Pancreas (tissue), 10 donors: ENCODE measurements at regions not wholly inside any gene's neighbourhood (a gene's known extent, or its start where the extent isn't known, plus 50 kb on each side); places are given as distances from the start of the nearest gene placed in this dataset.

ENCODE experiments used
- ATAC-seq, 4 donors: fragments of 200-7000 bp; cut with Tn5 transposase; one replicate each; pipeline versions ENCODE4 v1.8.0 to v1.9.1; 2020; ENCODE audit warnings: mild to moderate bottlenecking in 4 of 4, moderate library complexity in 4 of 4
- DNase-seq, 6 donors: peaks; one replicate each; pipeline ENCODE4 v3.0.0-alpha.2; 2020
- FAIRE-seq: peaks from 2 replicates; lab custom pipeline; 2012; peaks lifted over from hg19 to GRCh38; lab: Jason Lieb, UNC
- H3K27ac ChIP-seq, 4 donors: fragments of 200-600 bp; sonication (generic); 1 replicate in 3 of 4; 2 replicates in 1 of 4; pipeline versions ENCODE4 v1.5.0 to v1.8.0; 2020
- H3K27me3 ChIP-seq, 4 donors: fragments of 200-600 bp; one replicate each; pipeline ENCODE4 v1.8.0; 2021
- H3K36me3 ChIP-seq, 3 donors: fragments of 200-600 bp; sonication (generic) in 1 of 3; one replicate each; pipeline versions ENCODE4 v1.5.0 to v1.8.0; 2020 to 2021
- H3K4me1 ChIP-seq, 3 donors: fragments of 200-600 bp; one replicate each; pipeline ENCODE4 v1.8.0; 2021
- H3K4me3 ChIP-seq, 4 donors: fragments of 200-600 bp; sonication (generic) in 2 of 4; one replicate each; pipeline versions ENCODE4 v1.5.0 to v1.8.0; 2020 to 2021
- H3K9me3 ChIP-seq, 4 donors: fragments of 200-600 bp; one replicate each; pipeline ENCODE4 v1.8.0; 2021
- CTCF ChIP-seq, 4 donors: fragments of 200-600 bp; sonication (generic) in 3 of 4; IDR thresholded peaks; one replicate each; pipeline versions ENCODE4 v1.5.0 to v1.8.0; 2021; ENCODE audit warnings: antibody characterized with exemption in 4 of 4
- WGBS, 2 donors: extraction: QIAGEN DNeasy Blood & Tissue Kit; methylation state at CpG; one replicate each; pipeline ENCODE4 v1.1.7; 2013; 5-methylcytosine and 5-hydroxymethylcytosine counted together
- intact Hi-C, 3 donors: fragments of 100-400 bp; cut with DNase I; formaldehyde crosslinking; loops; one replicate each; pipeline versions ENCODE4 v1.11.1 to v1.14.2; 2022
- donor health status: healthy with polysubstance abuse.
- donor health status: DM: no; HTN: no; CAD: no; lungs with moderate emphysema.
- donor health status: DM: no; HTN: no; CAD: no.
- donor health status: control.
- donor health status: control.
- donor health status: Bipolar disorder and iron deficiency.
- donor health status: DM: yes; HTN: yes; CAD: no.
- donor health status: DM: no; HTN: no; CAD: no.
- donor health status: DM: no; HTN: no; CAD: no.
- donor health status: DM: yes; HTN: yes; CAD: no.

DNA sequence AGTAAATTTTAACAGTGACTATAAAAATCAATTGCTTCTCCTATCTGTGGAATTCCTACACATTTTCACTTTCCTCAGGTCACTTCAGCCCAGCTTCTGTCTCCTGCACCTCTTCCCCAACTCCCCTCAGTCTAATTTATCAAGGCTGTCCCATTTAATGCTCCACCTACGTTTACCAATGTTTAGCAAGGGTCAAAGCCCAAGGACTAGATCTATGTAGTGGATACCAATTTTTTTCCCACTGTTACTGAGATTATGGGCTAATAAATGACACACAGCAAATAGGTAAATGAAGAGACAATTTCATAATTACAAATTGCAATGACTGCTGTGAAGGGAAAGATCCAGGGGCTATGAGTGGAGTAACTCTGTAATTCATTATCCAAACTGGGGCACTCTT lies 211.5 kb upstream of the RPS23 start:
- TF ChIP-seq CTCF (IDR thresholded peaks at IDR 0.05): no peak
- Histone ChIP-seq H3K9me3 (no peaks in the 10 kb centered on the region), H3K36me3 (no peaks in the 10 kb centered on the region), H3K4me1 (no peaks in the 10 kb centered on the region), H3K27ac (no peak overlapping the region), H3K4me3 (no peak overlapping the region), H3K27me3 (no peaks in the 10 kb centered on the region)
- intact Hi-C loops: no loop called here
- DNase-seq (no peak), ATAC-seq (no peak), FAIRE-seq (no peak)
- WGBS, 2 donors: 11 to 16% methylated on average over 1 of the region's 1 CpG

DNA sequence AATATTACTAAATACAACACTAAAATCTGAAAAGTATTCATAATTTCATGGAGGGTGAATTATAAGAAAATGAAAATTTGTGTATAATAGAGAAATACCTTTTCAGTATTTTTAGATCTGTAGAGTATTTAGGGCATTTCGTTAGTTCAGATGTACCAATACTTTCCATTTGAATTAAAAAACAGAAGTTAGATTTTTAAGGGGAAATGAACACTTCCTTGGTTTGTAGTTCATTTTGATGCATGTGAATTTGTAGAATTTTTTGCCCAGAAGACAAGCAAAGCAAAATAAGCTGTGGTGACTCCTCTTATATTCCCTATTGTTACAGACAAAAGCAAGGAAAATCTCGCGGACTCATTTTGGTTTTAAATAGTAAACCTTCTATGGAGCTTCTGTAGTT lies 209.0 kb upstream of the RPS23 start:
- Histone ChIP-seq H3K9me3 (no peaks in the 10 kb centered on the region), H3K27me3 (no peaks in the 10 kb centered on the region), H3K36me3 (no peaks in the 10 kb centered on the region), H3K4me1 (no peaks in the 10 kb centered on the region), H3K27ac (no peak overlapping the region), H3K4me3 (no peak overlapping the region)
- DNase-seq: no peak
- TF ChIP-seq CTCF (IDR thresholded peaks at IDR 0.05): no peak
- FAIRE-seq: no peak
- ATAC-seq: no peak
- intact Hi-C loops: no loop called here
- 84 to 91% methylated on average over 3 of the region's 3 CpGs for WGBS, 2 donors

GRCh38 chr5:82480331-82480730 lies 202.2 kb upstream of the RPS23 start:
- DNase-seq (no peak), FAIRE-seq (no peak), ATAC-seq (no peak)
- no peak overlapping the region for H3K27ac ChIP-seq
- H3K27me3 ChIP-seq: no peaks in the 10 kb centered on the region
- TF ChIP-seq CTCF (IDR thresholded peaks at IDR 0.05): no peak
- H3K4me3 ChIP-seq: no peak overlapping the region
- 83 to 90% methylated on average over 4 of the region's 4 CpGs for WGBS, 2 donors
- no peaks in the 10 kb centered on the region for H3K9me3 ChIP-seq
- H3K4me1 ChIP-seq: no peaks in the 10 kb centered on the region
- intact Hi-C loops: no loop called here
- H3K36me3 ChIP-seq: no peaks in the 10 kb centered on the region

DNA sequence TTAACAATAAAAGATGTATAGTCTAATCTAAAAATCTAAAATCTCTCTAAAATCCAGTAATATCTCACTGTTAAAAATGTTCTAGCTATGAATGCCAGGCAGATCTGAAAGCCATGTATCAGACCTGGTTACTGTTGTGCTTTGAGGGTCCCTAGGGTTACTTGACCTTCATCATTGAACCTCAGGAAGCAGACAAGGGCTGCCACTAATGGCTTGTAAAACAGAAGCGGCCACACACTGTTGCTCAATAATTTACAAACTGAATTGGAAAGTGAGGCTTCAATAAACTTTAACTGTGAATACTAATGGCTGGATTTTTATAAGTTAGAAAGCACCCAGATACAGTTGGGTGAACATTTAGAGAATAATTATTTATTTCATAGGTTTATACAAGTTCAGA lies 198.0 kb upstream of the RPS23 start:
- TF ChIP-seq CTCF (IDR thresholded peaks at IDR 0.05): no peak
- Histone ChIP-seq H3K4me3 (no peak overlapping the region), H3K27ac (no peak overlapping the region), H3K4me1 (no peaks in the 10 kb centered on the region), H3K36me3 (no peaks in the 10 kb centered on the region), H3K9me3 (no peaks in the 10 kb centered on the region), H3K27me3 (no peaks in the 10 kb centered on the region)
- no peak for ATAC-seq
- intact Hi-C loops: no loop called here
- no peak for DNase-seq
- WGBS, 2 donors: 53 to 63% methylated on average over 1 of the region's 1 CpG
- FAIRE-seq: no peak

DNA sequence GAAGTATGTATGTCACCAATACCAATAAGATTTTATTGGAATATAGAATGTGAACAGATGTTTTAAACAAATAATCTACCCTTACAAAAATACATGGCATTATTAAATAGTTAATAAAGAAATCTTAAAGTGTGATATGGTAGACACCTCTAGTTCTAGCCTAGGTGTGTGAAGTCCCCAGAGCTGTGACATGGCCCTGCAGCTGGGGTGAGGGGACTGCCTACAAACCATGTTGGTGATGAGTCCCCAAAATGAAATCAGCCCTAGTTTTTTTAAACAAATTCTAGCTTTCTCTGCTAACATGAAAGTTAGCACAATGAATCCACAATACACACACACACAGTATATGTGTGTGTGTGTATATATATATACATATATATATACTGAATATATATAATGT lies 195.1 kb upstream of the RPS23 start:
- no peaks in the 10 kb centered on the region for H3K36me3 ChIP-seq
- no peaks in the 10 kb centered on the region for H3K4me1 ChIP-seq
- TF ChIP-seq CTCF (IDR thresholded peaks at IDR 0.05): no peak
- intact Hi-C loops: no loop called here
- no peak for FAIRE-seq
- H3K27me3 ChIP-seq: no peaks in the 10 kb centered on the region
- no peak for DNase-seq
- H3K27ac ChIP-seq: no peak overlapping the region
- H3K9me3 ChIP-seq: no peaks in the 10 kb centered on the region
- ATAC-seq: no peak
- H3K4me3 ChIP-seq: no peak overlapping the region
